Psoas muscle (tissue), 7 donors: ENCODE measurements at regions not wholly inside any gene's neighbourhood (a gene's known extent, or its start where the extent isn't known, plus 50 kb on each side); places are given as distances from the start of the nearest gene placed in this dataset.
"Not testable (repeated sequence)": the region's sequence is repeated elsewhere in the genome, so short reads cannot be mapped to it uniquely, and the experiment has no call there.

Source experiments
- ATAC-seq, 4 donors: fragments of 200-7000 bp; cut with Tn5 transposase; one replicate each; pipeline ENCODE4 v1.9.1; 2020; ENCODE audit warnings: moderate library complexity in 3 of 4, mild to moderate bottlenecking in 2 of 4
- DNase-seq, 2 donors: peaks; one replicate each; pipeline ENCODE4 v3.0.0-alpha.2; 2020
- H3K27ac ChIP-seq: fragments of 200-600 bp; one replicate; pipeline ENCODE4 v1.8.0; 2022
- H3K27me3 ChIP-seq, 3 donors: fragments of 200-600 bp in 1 of 3; one replicate each; pipeline versions ENCODE4 v1.6.1 to v1.8.0; 2013 to 2022; ENCODE audit warnings: low read length in 2 of 3, mild to moderate bottlenecking in 2 of 3, moderate library complexity in 1 of 3; ENCODE audit not compliant: insufficient read depth in 3 of 3
- H3K36me3 ChIP-seq, 2 donors: fragments of 200-600 bp in 1 of 2; one replicate each; pipeline versions ENCODE4 v1.6.1 to v1.8.0; 2013 to 2022; ENCODE audit warnings: low read depth in 1 of 2, mild to moderate bottlenecking in 1 of 2, moderate library complexity in 1 of 2; ENCODE audit not compliant: insufficient read depth in 1 of 2
- H3K4me1 ChIP-seq: fragments of 200-600 bp; one replicate; pipeline ENCODE4 v1.8.0; 2022
- H3K4me3 ChIP-seq: fragments of 200-600 bp; one replicate; pipeline ENCODE4 v1.8.0; 2022; ENCODE audit warnings: mild to moderate bottlenecking
- H3K9me3 ChIP-seq: fragments of 200-600 bp; one replicate; pipeline ENCODE4 v1.8.0; 2022
- WGBS, 3 donors: extraction: QIAGEN DNeasy Blood & Tissue Kit; methylation state at CpG; one replicate each; pipeline versions ENCODE4 v1.1.6 to v1.1.7; 2013; 5-methylcytosine and 5-hydroxymethylcytosine counted together
- intact Hi-C, 2 donors: fragments of 100-400 bp; cut with DNase I; formaldehyde crosslinking; loops; one replicate each; pipeline versions ENCODE4 v1.11.0 to v1.14.2; 2022
- TF ChIP-seq, protein P1 (sequence below): fragments of 200-600 bp; IDR thresholded peaks from one replicate; pipeline ENCODE4 v1.8.0; 2022; ENCODE audit warnings: antibody characterized with exemption
- donor health status: healthy with polysubstance abuse.
- donor health status: DM: no; HTN: no; CAD: no; lungs with moderate emphysema.
- donor health status: Bipolar disorder and iron deficiency.
- donor health status: healthy.
- donor health status: DM: yes; HTN: yes; CAD: no.
- donor health status: DM: no; HTN: no; CAD: no.
- donor health status: DM: yes; HTN: yes; CAD: no.

DNA sequence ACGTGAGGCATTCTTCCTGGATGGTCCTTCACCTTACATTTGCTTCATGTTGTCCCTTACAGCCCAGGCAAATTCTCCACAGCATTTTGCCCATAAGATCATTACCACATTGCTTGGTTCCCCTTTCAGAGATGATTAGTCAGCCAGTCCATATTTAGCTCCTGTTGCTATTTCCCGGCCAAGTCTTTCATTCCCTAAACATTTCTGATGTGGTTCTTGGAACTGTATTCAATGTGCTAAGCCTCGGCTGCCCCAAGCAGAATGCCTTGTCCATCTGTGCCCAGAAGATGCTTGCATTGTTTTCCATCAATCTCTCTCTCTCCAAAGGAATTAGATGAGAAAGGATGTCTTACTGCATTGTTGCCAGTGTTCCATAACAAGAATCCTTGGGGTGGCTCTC lies 420.9 kb upstream of the CAMK1G start:
- Histone ChIP-seq H3K36me3 (no peaks in the 10 kb centered on the region), H3K4me3 (no peak overlapping the region), H3K27me3 (no peaks in the 10 kb centered on the region), H3K4me1 (no peaks in the 10 kb centered on the region), H3K9me3 (peaks cover 5% of the 10 kb centered on the region), H3K27ac (no peak overlapping the region)
- intact Hi-C loops = no loop called here
- TF ChIP-seq, protein P1, sequence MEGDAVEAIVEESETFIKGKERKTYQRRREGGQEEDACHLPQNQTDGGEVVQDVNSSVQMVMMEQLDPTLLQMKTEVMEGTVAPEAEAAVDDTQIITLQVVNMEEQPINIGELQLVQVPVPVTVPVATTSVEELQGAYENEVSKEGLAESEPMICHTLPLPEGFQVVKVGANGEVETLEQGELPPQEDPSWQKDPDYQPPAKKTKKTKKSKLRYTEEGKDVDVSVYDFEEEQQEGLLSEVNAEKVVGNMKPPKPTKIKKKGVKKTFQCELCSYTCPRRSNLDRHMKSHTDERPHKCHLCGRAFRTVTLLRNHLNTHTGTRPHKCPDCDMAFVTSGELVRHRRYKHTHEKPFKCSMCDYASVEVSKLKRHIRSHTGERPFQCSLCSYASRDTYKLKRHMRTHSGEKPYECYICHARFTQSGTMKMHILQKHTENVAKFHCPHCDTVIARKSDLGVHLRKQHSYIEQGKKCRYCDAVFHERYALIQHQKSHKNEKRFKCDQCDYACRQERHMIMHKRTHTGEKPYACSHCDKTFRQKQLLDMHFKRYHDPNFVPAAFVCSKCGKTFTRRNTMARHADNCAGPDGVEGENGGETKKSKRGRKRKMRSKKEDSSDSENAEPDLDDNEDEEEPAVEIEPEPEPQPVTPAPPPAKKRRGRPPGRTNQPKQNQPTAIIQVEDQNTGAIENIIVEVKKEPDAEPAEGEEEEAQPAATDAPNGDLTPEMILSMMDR = no peak
- WGBS, 3 donors = 32 to 42% (median 36%) methylated on average over 3 of the region's 3 CpGs
- ATAC-seq (peak in 2 of 4 donors; percentile 45 to 58), DNase-seq (no peak)

GRCh38 chr1:209168204-209168603 lies 415.3 kb upstream of the CAMK1G start:
- H3K27me3 ChIP-seq = no peaks in the 10 kb centered on the region

DNA sequence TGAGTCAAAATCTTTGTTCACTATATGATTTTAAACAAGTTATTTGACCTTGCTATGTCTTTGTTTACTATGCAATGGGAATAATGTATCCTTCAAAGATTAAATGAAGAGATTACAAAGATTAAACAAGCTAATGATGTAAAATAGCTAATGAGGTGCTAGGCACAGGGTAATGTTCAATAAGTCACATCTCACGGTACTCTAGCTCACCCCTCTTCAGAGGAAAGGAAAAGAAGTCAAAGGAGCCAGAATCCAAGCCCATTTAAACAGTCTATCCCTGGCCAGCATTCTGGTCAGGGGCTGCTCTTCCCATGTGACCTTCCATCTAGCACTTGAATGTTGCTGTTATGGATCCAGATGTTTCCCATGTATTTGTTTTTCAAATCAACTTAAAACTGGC lies 412.4 kb upstream of the CAMK1G start:
- Histone ChIP-seq H3K9me3 (peaks cover 3% of the 10 kb centered on the region), H3K36me3 (no peaks in the 10 kb centered on the region), H3K4me3 (no peak overlapping the region), H3K27ac (no peak overlapping the region), H3K27me3 (no peaks in the 10 kb centered on the region), H3K4me1 (no peaks in the 10 kb centered on the region)
- DNase-seq = no peak
- no peak for ATAC-seq
- 0 to 2% (median 0%) methylated on average over 1 of the region's 1 CpG for WGBS, 3 donors
- intact Hi-C loops = no loop called here
- TF ChIP-seq, protein P1 = no peak

More at GRCh38 chr1:209168204-209168603, 415.3 kb upstream of the CAMK1G start:
- no peak overlapping the region for H3K27ac ChIP-seq
- no peaks in the 10 kb centered on the region for H3K36me3 ChIP-seq
- no peaks in the 10 kb centered on the region for H3K4me1 ChIP-seq
- intact Hi-C loops = no loop called here
- ATAC-seq (no peak), DNase-seq (no peak)
- no peak overlapping the region for H3K4me3 ChIP-seq
- TF ChIP-seq, protein P1 = no peak
- peaks cover 5% of the 10 kb centered on the region for H3K9me3 ChIP-seq

GRCh38 chr1:209172286-209172685 lies 411.2 kb upstream of the CAMK1G start:
- Histone ChIP-seq H3K27me3 (no peaks in the 10 kb centered on the region), H3K4me1 (no peaks in the 10 kb centered on the region), H3K36me3 (no peaks in the 10 kb centered on the region), H3K9me3 (no peaks in the 10 kb centered on the region), H3K27ac (no peak overlapping the region), H3K4me3 (no peak overlapping the region)
- ATAC-seq = no peak
- no peak for DNase-seq
- TF ChIP-seq, protein P1 = no peak
- intact Hi-C loops = no loop called here
- 92 to 94% (median 94%) methylated on average over 4 of the region's 4 CpGs for WGBS, 3 donors

DNA sequence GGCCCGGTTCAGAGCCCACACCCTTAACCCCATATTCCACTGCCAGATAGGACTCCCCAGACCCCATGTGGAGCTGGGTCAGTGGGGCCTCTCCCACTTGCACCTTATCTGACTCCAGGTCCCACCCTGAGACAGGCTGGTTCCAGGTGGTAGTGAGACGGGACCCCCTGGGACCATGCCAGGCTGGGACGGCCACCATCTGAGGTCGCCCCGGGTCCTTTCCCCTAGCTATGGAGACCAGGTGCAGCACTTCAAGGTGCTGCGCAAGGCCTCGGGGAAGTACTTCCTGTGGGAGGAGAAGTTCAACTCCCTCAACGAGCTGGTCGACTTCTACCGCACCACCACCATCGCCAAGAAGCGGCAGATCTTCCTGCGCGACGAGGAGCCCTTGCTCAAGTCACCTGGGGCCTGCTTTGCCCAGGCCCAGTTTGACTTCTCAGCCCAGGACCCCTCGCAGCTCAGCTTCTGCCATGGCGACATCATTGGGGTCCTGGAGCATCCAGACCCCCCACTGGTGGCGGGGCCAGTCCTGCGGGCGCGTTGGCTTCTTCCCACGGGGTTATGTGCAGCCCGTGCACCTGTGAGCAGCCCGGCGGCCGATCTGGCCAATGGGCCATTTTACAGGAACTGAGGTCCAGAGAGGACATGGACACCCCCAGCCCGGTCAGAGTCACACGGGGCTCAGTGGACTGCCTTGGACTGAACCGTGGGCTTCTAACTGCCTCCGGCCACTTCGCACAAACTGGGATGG lies 410.5 kb upstream of the CAMK1G start:
- peak in 1 of 2 donors; percentile 47 for DNase-seq
- 94 to 96% (median 95%) methylated on average over 29 to 31 of the region's 31 CpGs for WGBS, 3 donors

GRCh38 chr1:209173796-209174195 lies 409.7 kb upstream of the CAMK1G start:
- DNase-seq, H3K27ac ChIP-seq, H3K27me3 ChIP-seq, H3K4me3 ChIP-seq, H3K9me3 ChIP-seq, ATAC-seq, H3K4me1 ChIP-seq, H3K36me3 ChIP-seq, intact Hi-C loops: not testable (repeated sequence)
- 67 to 89% (median 79%) methylated on average over 1 to 2 of the region's 2 CpGs for WGBS, 3 donors

More for the DNA sequence above, 410.5 kb upstream of the CAMK1G start:
- intact Hi-C loops, H3K9me3 ChIP-seq, H3K27me3 ChIP-seq, H3K27ac ChIP-seq, ATAC-seq, H3K4me1 ChIP-seq, H3K36me3 ChIP-seq, H3K4me3 ChIP-seq: not testable (repeated sequence)
